Adrenal gland (tissue), 9 donors: ENCODE measurements at regions not wholly inside any gene's neighbourhood (a gene's known extent, or its start where the extent isn't known, plus 50 kb on each side); places are given as distances from the start of the nearest gene placed in this dataset.
"Not testable (repeated sequence)": the region's sequence is repeated elsewhere in the genome, so short reads cannot be mapped to it uniquely, and the experiment has no call there.

Source experiments
- DNase-seq, 7 donors: peaks; one replicate each; pipeline ENCODE4 v3.0.0-alpha.2; 2019 to 2020
- H3K27ac ChIP-seq, 5 donors: fragments of 200-600 bp; sonication (generic) in 4 of 5; 1 replicate in 3 of 5; 2 replicates in 2 of 5; pipeline versions ENCODE4 v1.5.1 to v1.8.0; 2016 to 2020; ENCODE audit warnings: mild to moderate bottlenecking in 1 of 5
- H3K27me3 ChIP-seq: fragments of 200-600 bp; 2 replicates; pipeline ENCODE4 v1.8.0; 2021
- H3K36me3 ChIP-seq, 2 donors: fragments of 200-600 bp; replicated peaks in 1 of 2; 1 replicate in 1 of 2; 2 replicates in 1 of 2; pipeline versions ENCODE4 v1.5.1 to v1.8.0; 2018 to 2022
- H3K4me1 ChIP-seq, 2 donors: fragments of 200-600 bp; replicated peaks in 1 of 2; 1 replicate in 1 of 2; 2 replicates in 1 of 2; pipeline versions ENCODE4 v1.5.1 to v1.8.0; 2018 to 2021
- H3K4me3 ChIP-seq, 4 donors: fragments of 200-600 bp; sonication (generic) in 3 of 4; one replicate each; pipeline ENCODE4 v1.5.1; 2016 to 2018
- H3K9me3 ChIP-seq, 3 donors: fragments of 200-600 bp; sonication (generic) in 1 of 3; replicated peaks in 1 of 3; 1 replicate in 2 of 3; 2 replicates in 1 of 3; pipeline versions ENCODE4 v1.5.1 to v1.8.0; 2016 to 2021
- POLR2A ChIP-seq, 2 donors: fragments of 450-650 bp; IDR thresholded peaks; one replicate each; pipeline ENCODE4 v1.6.1; 2017; ENCODE audit warnings: antibody characterized with exemption in 2 of 2, mild to moderate bottlenecking in 2 of 2, moderate library complexity in 1 of 2
- WGBS, 4 donors: extraction: QIAGEN DNeasy Blood & Tissue Kit in 2 of 4; methylation state at CpG; one replicate each; pipeline versions ENCODE4 v1.1.5 to v1.1.7; 2013 to 2017; 5-methylcytosine and 5-hydroxymethylcytosine counted together
- intact Hi-C, 2 donors: fragments of 100-400 bp; cut with DNase I; formaldehyde crosslinking; loops; one replicate each; pipeline versions ENCODE4 v1.14.1 to v1.15.0; 2022 to 2023
- TF ChIP-seq, protein P1 (sequence below), 6 experiments: fragments of 450-650 bp in 4 of 6; fragments of 200-600 bp in 2 of 6; sonication (generic) in 1 of 6; IDR thresholded peaks; 1 replicate in 5 of 6; 2 replicates in 1 of 6; pipeline versions ENCODE4 v1.5.1 to v1.8.0; 2016 to 2021; ENCODE audit warnings: antibody characterized with exemption in 6 of 6, mild to moderate bottlenecking in 2 of 6, moderate library complexity in 1 of 6
- donor health status: healthy with polysubstance abuse.
- donor health status: Bipolar disorder and iron deficiency.
- donor health status: DM: yes; HTN: yes; CAD: no.
- donor health status: DM: no; HTN: no; CAD: no.
- donor health status: DM: no; HTN: no; CAD: no.

DNA sequence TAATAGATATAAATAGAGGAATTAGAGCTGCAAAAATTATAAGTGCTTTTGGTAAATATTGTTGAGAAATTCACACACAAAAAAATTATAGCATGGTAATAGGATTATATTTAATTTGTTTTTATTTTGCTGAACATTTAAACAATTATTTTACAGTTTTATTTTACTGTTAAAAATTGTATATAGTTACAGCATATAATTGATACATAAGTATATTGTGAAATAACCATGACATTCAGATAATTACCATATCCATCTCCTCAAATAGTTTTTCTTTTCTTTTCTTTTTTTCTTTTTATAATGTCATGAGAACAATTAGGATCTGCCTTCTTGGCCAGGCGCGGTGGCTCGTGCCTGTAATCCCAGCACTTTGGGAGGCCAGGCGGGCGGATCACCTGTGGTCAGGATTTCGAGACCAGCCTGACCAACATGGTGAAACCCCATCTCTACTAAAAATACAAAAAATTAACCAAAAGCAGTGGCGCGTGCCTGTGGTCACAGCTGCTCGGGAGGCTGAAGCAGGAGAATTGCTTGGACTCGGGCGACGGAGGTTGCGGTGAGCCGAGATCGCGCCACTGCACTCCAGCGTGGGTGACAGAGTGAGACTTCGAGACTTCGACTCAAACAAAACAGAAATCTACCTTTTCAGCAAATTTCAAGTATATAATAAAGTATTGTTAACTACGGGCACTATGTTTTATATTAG is 654.2 kb downstream of the TENT5A start:
- Histone ChIP-seq H3K27ac (no peak overlapping the region), H3K36me3 (no peaks in the 10 kb centered on the region), H3K9me3 (no peaks in the 10 kb centered on the region), H3K4me3 (no peak overlapping the region), H3K27me3 (no peaks in the 10 kb centered on the region), H3K4me1 (no peaks in the 10 kb centered on the region)
- DNase-seq, result no peak
- intact Hi-C loops, result no loop called here
- 88 to 91% (median 90%) methylated on average over 20 of the region's 20 CpGs for WGBS, 4 donors
- TF ChIP-seq POLR2A (IDR thresholded peaks at IDR 0.05), result no peak
- TF ChIP-seq, protein P1, sequence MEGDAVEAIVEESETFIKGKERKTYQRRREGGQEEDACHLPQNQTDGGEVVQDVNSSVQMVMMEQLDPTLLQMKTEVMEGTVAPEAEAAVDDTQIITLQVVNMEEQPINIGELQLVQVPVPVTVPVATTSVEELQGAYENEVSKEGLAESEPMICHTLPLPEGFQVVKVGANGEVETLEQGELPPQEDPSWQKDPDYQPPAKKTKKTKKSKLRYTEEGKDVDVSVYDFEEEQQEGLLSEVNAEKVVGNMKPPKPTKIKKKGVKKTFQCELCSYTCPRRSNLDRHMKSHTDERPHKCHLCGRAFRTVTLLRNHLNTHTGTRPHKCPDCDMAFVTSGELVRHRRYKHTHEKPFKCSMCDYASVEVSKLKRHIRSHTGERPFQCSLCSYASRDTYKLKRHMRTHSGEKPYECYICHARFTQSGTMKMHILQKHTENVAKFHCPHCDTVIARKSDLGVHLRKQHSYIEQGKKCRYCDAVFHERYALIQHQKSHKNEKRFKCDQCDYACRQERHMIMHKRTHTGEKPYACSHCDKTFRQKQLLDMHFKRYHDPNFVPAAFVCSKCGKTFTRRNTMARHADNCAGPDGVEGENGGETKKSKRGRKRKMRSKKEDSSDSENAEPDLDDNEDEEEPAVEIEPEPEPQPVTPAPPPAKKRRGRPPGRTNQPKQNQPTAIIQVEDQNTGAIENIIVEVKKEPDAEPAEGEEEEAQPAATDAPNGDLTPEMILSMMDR (IDR thresholded peaks at IDR 0.05), result no peak

DNA sequence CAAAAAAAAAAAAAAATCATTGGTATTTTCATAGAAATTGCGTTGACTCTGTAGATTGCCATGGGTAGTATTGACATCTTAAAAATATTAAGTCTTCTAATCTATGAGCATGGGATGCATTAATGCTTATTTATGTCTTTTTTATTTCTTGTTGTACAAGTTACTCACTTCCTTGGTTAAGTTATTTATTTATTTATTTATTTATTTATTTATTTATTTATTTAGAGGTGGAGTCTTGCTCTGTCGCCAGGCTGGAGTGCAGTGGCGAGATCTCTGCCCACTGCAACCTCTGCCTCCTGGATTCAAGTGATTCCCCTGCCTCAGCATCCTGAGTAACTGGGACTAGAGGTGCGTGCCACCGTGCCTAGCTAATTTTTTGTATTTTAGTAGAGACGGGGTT is 656.0 kb downstream of the TENT5A start:
- H3K36me3 ChIP-seq, DNase-seq, intact Hi-C loops, H3K9me3 ChIP-seq, H3K27ac ChIP-seq, H3K27me3 ChIP-seq, H3K4me3 ChIP-seq, H3K4me1 ChIP-seq: not testable (repeated sequence)
- 65 to 76% (median 71%) methylated on average over 6 of the region's 6 CpGs for WGBS, 4 donors

DNA sequence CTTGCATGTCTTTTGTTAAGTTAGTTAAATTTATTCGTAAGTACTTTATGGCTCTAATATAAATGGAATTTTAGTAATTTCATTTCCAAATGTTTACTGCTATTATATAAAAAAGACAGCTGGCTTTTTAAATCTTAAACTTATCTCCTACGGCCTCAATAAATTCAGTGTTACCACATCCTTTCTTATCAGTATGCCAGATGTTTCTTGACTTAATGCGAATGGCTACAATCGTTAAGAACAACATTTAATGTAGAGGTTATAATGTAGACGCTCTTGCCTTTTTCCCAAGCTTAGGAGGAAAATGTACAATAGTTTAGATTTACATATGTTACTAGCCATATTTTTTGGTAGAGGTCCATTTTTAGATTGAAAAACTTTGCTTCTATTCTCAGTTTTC is 659.4 kb downstream of the TENT5A start:
- WGBS, 4 donors, result 37 to 48% (median 42%) methylated on average over 5 of the region's 5 CpGs
- DNase-seq, result no peak
- H3K36me3 ChIP-seq, result no peaks in the 10 kb centered on the region
- H3K4me3 ChIP-seq, result no peak overlapping the region
- H3K4me1 ChIP-seq, result no peaks in the 10 kb centered on the region
- intact Hi-C loops, result no loop called here
- TF ChIP-seq, protein P1 (IDR thresholded peaks at IDR 0.05), result no peak
- TF ChIP-seq POLR2A (IDR thresholded peaks at IDR 0.05), result no peak
- no peaks in the 10 kb centered on the region for H3K9me3 ChIP-seq
- no peaks in the 10 kb centered on the region for H3K27me3 ChIP-seq
- no peak overlapping the region for H3K27ac ChIP-seq

DNA sequence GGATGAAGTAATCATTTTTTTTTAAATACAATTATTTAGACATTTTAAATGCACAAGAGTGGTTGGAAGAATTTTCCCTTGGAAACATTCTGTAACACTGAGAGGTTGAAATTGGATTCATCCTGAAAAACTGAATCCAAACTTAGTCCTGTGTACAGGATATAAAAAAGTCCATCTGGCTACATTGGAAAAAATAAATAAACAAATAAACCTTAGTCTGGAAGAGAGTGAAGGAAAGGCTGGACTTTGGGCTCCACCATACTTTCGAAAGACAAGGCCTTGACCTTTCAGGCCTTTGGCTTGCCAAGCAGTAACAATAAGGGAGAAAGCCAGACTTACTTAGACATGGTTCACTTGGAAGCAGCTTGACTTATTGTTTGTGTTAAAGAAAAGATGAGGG is 664.3 kb downstream of the TENT5A start:
- Histone ChIP-seq H3K4me1 (no peaks in the 10 kb centered on the region), H3K9me3 (no peaks in the 10 kb centered on the region), H3K27ac (no peak overlapping the region), H3K4me3 (no peak overlapping the region), H3K27me3 (no peaks in the 10 kb centered on the region), H3K36me3 (no peaks in the 10 kb centered on the region)
- DNase-seq, result no peak
- intact Hi-C loops, result no loop called here
- WGBS, 4 donors, result 29 to 41% (median 35%) methylated on average over 1 of the region's 1 CpG
- TF ChIP-seq POLR2A (IDR thresholded peaks at IDR 0.05), result no peak
- TF ChIP-seq, protein P1 (IDR thresholded peaks at IDR 0.05), result no peak

DNA sequence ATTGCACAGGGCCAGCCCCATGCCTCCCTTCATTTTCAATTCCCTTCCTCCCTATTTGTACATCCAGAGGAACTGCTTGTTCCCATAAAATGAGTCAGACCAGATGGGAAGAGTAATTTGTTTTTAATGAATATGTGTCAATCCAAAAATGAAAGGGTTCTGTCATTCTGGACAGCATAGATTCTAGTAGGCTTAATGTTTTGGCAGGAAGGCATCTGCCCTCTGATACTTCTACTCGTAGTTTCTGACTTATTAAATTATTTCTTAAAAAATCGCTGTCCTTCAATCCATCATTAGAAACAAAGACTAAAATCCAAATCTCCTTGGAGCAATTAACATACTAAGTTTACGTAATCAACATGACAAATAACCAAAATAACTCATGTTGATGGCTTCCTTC is 665.5 kb downstream of the TENT5A start:
- no peaks in the 10 kb centered on the region for H3K9me3 ChIP-seq
- no peak overlapping the region for H3K4me3 ChIP-seq
- intact Hi-C loops, result no loop called here
- WGBS, 4 donors, result 54 to 64% (median 59%) methylated on average over 3 of the region's 3 CpGs
- DNase-seq, result no peak
- H3K4me1 ChIP-seq, result no peaks in the 10 kb centered on the region
- H3K27me3 ChIP-seq, result no peaks in the 10 kb centered on the region
- H3K27ac ChIP-seq, result no peak overlapping the region
- no peaks in the 10 kb centered on the region for H3K36me3 ChIP-seq
- TF ChIP-seq POLR2A (IDR thresholded peaks at IDR 0.05), result no peak
- TF ChIP-seq, protein P1 (IDR thresholded peaks at IDR 0.05), result no peak
